HG03060 (cell line): ENCODE measurements at regions not wholly inside any gene's neighbourhood (a gene's known extent, or its start where the extent isn't known, plus 50 kb on each side); places are given as distances from the start of the nearest gene placed in this dataset.

Experiments
- ATAC-seq: cut with Tn5 transposase; IDR thresholded peaks from one replicate; pipeline ENCODE4 v1.9.1; 2021; ENCODE audit warnings: low read depth, moderate number of reproducible peaks; ENCODE audit not compliant: unreplicated experiment

GRCh38 chr2:199631129-199631528 is 173.4 kb upstream of the SATB2 start:
- no peak for ATAC-seq

DNA sequence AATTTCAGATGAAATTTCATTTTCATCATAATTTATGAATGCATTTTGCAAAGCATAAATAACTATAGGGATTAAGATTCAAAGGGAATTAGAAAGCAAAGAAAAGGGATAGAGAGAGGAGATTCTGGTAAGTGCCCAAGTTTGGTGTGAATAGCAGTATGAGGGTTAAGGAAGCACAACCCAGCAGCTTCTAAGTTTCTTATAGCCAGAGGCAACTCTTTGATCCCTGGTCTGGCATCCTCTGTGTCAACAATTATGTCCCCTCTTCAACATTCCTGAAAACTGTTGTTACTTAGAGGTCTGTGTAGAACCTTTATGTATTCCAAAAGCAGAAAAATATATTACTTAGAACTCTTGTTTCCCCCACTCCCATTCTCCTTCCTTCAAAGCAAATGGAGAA is 171.6 kb upstream of the SATB2 start:
- ATAC-seq, result no peak

- ATAC-seq, result no peak
Observed at GRCh38 chr2:199627417-199627816, 169.7 kb upstream of the SATB2 start.

- no peak for ATAC-seq
Observed at GRCh38 chr2:199624958-199625357, 167.2 kb upstream of the SATB2 start.

GRCh38 chr2:199612509-199613130 is 154.9 kb upstream of the SATB2 start:
- no peak for ATAC-seq

- no peak for ATAC-seq
Observed at GRCh38 chr2:199607914-199608313, 150.2 kb upstream of the SATB2 start.

DNA sequence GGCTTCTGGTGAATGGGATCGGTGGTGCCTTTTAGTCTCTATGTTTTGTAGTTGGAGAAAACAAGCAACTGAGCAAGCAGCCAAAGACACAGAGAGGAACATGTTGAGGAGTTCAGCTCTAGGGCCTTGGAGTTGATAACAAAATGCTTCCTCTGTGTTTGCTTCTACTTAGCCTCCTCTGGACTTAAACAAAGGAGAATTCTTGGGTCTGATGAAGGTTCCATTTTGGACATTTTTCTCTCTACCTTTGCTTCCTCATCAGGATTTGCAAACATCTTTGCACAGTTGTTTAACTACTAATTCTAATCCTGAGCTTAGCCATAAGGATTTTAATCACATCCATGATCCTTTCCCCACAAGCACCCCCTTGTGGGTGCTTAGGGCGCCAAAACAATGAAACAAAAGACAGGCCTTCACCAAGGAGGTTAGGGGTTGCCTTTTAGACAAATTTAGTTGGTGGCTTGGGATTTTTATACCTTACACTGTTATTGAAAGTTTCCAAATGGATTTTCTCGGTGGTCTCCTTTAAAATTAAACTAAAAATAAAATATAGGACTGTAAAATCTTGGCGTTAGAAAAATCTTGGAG is 148.5 kb upstream of the SATB2 start:
- ATAC-seq, result no peak

GRCh38 chr2:199603721-199604291 is 146.1 kb upstream of the SATB2 start:
- ATAC-seq, result no peak

DNA sequence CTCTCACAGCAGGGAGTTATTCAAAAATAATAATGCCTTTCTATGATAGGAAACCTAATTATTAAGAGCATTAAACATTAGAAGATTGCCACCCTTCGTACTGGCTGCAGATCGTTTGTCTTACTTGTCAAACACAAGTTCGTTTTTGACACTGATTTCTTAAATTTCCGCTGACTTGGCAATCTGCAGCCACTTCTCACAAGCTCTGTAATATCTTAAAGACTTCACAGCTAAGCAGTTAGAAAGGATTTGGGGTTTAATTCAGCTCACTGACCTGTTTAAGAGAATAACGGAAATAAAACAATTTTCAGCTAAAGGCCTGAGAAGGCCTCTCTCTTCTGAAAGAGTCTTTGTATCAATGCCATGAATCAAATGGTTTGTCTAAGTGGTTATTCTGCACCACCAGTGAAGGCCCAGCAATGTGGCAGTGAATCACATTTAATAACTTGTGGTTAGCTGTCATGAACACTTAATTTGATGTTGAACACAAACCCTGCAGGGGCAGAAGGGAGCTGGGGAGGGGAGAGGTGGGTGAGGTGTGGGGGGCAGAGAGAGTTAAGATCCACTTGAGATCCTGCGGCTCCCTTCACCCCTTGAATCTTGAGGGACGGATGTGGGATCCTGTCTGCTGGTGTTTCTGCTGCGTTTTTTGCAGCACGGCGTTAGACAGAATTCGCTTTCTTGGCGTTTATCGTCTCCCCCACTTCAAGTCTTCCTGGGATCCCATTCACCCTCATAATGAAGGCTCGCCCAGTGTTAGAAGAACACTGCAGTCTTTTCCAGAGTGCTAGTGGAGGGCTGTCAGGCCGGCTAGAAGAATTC is 145.4 kb upstream of the SATB2 start:
- ATAC-seq, result no peak

- ATAC-seq, result no peak
Observed at GRCh38 chr2:199602271-199602895, 144.6 kb upstream of the SATB2 start.

DNA sequence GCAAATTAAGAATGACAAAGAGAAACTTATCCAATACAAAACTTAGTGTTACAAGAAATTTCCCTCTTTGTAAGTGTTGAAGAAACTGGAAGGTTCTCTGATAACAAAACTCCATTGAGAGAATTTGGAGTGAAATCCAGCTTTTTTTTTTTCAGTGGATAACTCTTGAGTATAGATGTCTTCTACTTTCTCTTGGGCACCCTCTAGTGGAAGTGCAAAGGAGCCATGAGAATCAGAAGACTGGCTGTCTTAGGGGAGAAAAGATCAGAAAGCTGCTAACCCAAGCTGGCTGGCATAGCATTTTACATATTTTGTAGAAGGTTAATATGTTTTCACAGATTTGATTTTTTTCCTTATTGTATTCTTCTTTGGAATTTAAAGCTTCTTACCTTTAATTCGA is 138.8 kb upstream of the SATB2 start:
- ATAC-seq, result no peak

DNA sequence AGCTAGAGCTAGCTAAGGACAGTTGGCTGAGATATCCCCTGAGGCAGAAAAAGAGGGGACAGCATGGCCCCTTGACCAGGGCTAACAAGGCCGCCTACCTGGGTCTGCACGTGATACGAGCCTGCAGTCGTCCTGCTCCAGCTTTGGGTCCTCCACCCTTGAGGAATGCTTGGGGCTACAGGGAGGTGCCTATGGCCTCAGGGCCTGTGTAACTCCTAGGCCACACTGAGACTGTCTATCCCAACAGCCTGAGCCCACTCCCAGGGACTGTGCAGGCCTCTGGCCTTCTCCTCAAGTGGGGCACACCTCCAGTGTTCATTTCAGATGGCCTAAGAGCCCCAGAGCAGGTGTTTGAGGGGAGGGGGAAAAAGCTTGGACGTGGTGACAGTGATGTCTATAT is 136.7 kb upstream of the SATB2 start:
- no peak for ATAC-seq

DNA sequence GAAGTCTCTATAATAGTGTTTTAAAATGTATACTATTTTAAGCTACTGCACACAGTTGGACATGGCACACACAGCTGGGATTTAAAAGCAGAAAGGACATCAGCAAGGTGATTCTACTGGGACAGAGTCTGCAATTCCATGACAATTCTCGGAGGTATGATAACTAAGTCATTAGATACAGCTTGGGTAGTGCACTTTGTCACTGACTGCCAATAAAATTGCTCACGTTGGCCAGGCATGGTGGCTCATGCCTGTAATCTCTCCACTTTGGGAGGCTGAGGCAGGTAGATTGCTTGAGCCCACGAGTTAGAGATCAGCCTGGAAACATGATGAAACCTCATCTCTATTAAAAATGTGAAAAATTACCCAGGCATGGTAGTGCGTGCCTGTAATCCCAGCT is 134.1 kb upstream of the SATB2 start:
- no peak for ATAC-seq

DNA sequence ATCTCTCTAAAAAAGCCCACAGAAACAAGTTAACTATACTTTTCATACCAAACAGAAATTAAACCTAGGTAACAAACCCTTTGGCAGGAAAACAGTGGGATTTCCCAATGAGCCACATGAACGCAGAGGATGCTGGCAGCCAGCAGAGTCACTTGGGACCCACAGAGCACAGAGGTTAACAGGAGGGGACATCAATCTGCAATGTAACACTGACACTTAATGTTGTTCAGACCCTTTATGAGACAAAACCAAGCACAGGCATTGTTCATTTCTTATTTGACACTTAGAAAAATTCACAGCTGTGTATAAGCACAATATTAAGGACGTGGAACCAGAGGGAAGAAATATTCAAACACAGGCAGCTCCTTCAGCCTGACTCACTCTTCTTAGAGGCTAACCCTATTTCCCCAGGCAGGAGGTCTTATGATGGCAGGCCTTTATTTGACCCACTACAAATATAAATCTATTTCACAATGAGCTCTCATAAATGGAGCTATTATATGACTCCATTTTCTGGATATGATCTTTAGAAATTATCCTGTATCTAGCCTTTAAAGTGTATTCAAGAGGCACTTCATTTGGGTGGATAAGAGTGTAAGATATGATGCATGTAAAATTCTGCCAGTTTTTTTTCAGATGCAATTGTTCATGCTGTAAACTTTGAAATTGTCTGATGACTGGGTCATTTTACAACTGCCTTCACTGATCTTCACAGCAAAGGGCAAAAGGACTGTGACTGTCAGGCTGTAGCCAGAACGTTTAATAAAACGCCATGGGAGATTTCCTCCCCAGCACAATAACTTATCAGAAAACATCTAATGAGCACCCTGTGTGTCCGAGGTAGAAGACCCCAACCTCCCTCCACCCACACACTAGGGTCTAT is 132.8 kb upstream of the SATB2 start:
- ATAC-seq, result no peak

DNA sequence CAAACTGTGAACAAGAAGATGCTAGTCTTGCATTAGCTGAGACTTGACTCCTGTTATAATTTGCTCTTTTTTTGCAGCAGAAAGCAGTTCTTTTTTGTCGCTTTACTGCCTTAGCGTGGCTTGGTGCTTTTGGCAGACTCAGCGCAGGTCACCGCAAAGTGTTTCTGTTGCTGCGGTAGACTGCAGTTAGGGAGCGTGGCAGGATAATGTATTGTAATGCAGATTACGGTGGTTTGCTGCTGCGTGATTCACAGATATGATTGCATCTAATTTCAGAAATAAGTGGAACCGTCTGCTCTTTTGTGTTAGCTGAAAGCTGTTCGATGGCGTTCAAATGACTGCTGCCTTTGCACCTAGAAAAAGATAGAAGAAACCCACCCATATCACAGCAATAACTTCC is 131.6 kb upstream of the SATB2 start:
- no peak for ATAC-seq

- no peak for ATAC-seq
Observed at GRCh38 chr2:199588054-199588453, 130.3 kb upstream of the SATB2 start.

- no peak for ATAC-seq
Observed at GRCh38 chr2:199586646-199587045, 128.9 kb upstream of the SATB2 start.

DNA sequence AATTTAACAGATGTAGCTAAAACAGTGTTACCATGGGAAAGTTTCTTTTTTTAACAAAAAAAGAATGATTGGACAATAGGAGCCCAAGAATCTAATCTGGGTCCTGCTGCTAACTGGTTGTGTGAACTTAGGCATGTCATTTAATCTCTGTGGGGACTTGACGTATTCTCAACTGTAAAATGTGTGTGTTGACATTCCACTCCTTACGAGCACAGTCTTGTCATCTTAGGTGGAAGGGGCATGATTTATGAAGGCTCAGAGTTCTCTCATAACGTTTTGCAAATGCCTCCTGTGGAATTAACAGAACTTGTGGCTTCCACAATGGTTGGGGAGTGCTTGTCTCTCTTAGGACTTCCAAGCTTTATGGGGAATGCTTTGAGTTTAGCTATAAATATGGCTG is 125.9 kb upstream of the SATB2 start:
- no peak for ATAC-seq

- ATAC-seq, result no peak
Observed at GRCh38 chr2:199581935-199582360, 124.2 kb upstream of the SATB2 start.

DNA sequence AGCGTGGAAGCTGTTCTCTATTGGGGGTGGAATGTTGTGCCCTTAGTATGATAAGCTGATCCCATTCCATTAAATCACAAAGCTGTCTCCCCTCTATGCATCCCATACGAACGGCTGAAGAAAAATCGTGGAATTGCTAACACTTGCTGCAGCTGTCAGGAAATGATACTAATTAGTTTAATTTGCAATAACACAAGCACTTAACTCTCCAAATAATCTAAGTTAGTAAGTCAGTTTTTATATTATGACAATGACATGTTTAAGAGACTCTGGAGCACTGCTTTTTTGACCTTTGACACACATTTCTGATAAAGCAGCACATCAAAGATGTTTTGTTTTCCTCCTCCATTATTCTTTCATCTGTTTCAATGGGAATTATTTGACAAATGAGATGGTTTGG is 123.7 kb upstream of the SATB2 start:
- no peak for ATAC-seq
